Neural cell (in vitro differentiated cells): ENCODE measurements at regions not wholly inside any gene's neighbourhood (a gene's known extent, or its start where the extent isn't known, plus 50 kb on each side); places are given as distances from the start of the nearest gene placed in this dataset.

Experiments
- H2AFZ ChIP-seq: fragments of 200-600, 300-800 bp; sonication (generic), shearing (Covaris generic); 2 replicates; pipeline ENCODE4 v1.6.0; 2014; ENCODE audit warnings: low read depth, mild to moderate bottlenecking, antibody characterized with exemption, low read length, moderate library complexity
- H3F3A ChIP-seq: fragments of 200-600 bp; shearing (Covaris generic); 2 replicates; pipeline ENCODE4 v1.6.1; 2016; ENCODE audit warnings: mild to moderate bottlenecking, moderate library complexity, mixed read lengths, antibody characterized with exemption, low read length; ENCODE audit not compliant: insufficient read depth, poor library complexity, severe bottlenecking
- H3K27ac ChIP-seq: fragments of 200-600, 300-800 bp; sonication (generic), shearing (Covaris generic); 2 replicates; pipeline ENCODE4 v1.5.1; 2014; ENCODE audit warnings: mild to moderate bottlenecking, low read length, moderate library complexity
- H3K27me3 ChIP-seq: fragments of 300-800, 200-600 bp; sonication (generic), shearing (Covaris generic); 2 replicates; pipeline ENCODE4 v1.6.0; 2014; ENCODE audit warnings: mild to moderate bottlenecking, low read depth, low read length, moderate library complexity; ENCODE audit not compliant: insufficient read depth
- H3K36me3 ChIP-seq: fragments of 300-800, 200-600 bp; sonication (generic), shearing (Covaris generic); 2 replicates; pipeline ENCODE4 v1.5.1; 2014; ENCODE audit warnings: mild to moderate bottlenecking, antibody characterized with exemption, low read length, moderate library complexity; ENCODE audit not compliant: insufficient read depth
- H3K4me2 ChIP-seq: fragments of 300-800, 200-600 bp; sonication (generic), shearing (Covaris generic); 2 replicates; pipeline ENCODE4 v1.6.0; 2014; ENCODE audit warnings: mild to moderate bottlenecking, low read length
- H3K4me3 ChIP-seq: fragments of 300-800, 200-600 bp; sonication (generic), shearing (Covaris generic); 2 replicates; pipeline ENCODE4 v1.5.1; 2014; ENCODE audit warnings: mild to moderate bottlenecking, low read length, moderate library complexity
- H3K79me2 ChIP-seq: fragments of 200-600 bp; shearing (Covaris generic); replicated peaks from 2 replicates; pipeline ENCODE4 v1.6.0; 2014; ENCODE audit warnings: mild to moderate bottlenecking, low read length, moderate library complexity; ENCODE audit not compliant: insufficient read depth
- H3K9ac ChIP-seq: fragments of 300-800, 200-600 bp; sonication (generic), shearing (Covaris generic); 2 replicates; pipeline ENCODE4 v1.6.1; 2016; ENCODE audit warnings: mild to moderate bottlenecking, low read length, mixed read lengths
- H3K9me2 ChIP-seq: fragments of 200-600 bp; shearing (Covaris generic); 2 replicates; pipeline ENCODE4 v1.6.1; 2016; ENCODE audit warnings: mild to moderate bottlenecking, low read length, mixed read lengths; ENCODE audit not compliant: insufficient read depth
- H3K9me3 ChIP-seq: fragments of 200-600, 300-800 bp; sonication (generic), shearing (Covaris generic); 2 replicates; pipeline ENCODE4 v1.6.1; 2016; ENCODE audit warnings: mild to moderate bottlenecking, mixed run types, low read length, moderate library complexity, mixed read lengths
- H4K20me1 ChIP-seq: fragments of 200-600 bp; shearing (Covaris generic); 2 replicates; pipeline ENCODE4 v1.6.1; 2016; ENCODE audit warnings: mild to moderate bottlenecking, mixed run types; ENCODE audit not compliant: insufficient read depth
- CTCF ChIP-seq: fragments of 450-650 bp; IDR thresholded peaks from 2 replicates; pipeline ENCODE4 v1.5.1; 2014; ENCODE audit warnings: antibody characterized with exemption, mild to moderate bottlenecking, moderate library complexity; ENCODE audit not compliant: poor library complexity, severe bottlenecking
- EP300 ChIP-seq: fragments of 450-650 bp; conservative IDR thresholded peaks from 2 replicates; pipeline ENCODE4 v1.6.1; 2014; ENCODE audit warnings: antibody characterized with exemption, mild to moderate bottlenecking, moderate library complexity; ENCODE audit not compliant: poor library complexity, severe bottlenecking
- EZH2 ChIP-seq: fragments of 200-600, 300-800 bp; shearing (Covaris generic), sonication (generic); IDR thresholded peaks from 2 replicates; pipeline ENCODE4 v1.6.1; 2014; ENCODE audit warnings: antibody characterized with exemption, low read length, borderline replicate concordance, mild to moderate bottlenecking; ENCODE audit not compliant: insufficient read depth, poor library complexity, severe bottlenecking
- MXI1 ChIP-seq: fragments of 450-650 bp; conservative IDR thresholded peaks from 2 replicates; pipeline ENCODE4 v1.6.1; 2014; ENCODE audit warnings: antibody characterized with exemption, mild to moderate bottlenecking; ENCODE audit not compliant: poor library complexity, severe bottlenecking
- POLR2AphosphoS5 ChIP-seq: IDR thresholded peaks from 2 replicates; pipeline ENCODE4 v1.6.1; 2012
- RAD21 ChIP-seq: fragments of 450-650 bp; conservative IDR thresholded peaks from 2 replicates; pipeline ENCODE4 v1.6.1; 2014; ENCODE audit warnings: antibody characterized with exemption, mild to moderate bottlenecking, moderate library complexity
- SMC3 ChIP-seq: fragments of 450-650 bp; conservative IDR thresholded peaks from 2 replicates; pipeline ENCODE4 v1.6.1; 2014; ENCODE audit warnings: antibody characterized with exemption, mild to moderate bottlenecking, moderate library complexity; ENCODE audit not compliant: poor library complexity
- TAF1 ChIP-seq: IDR thresholded peaks from 2 replicates; pipeline ENCODE4 v1.6.1; 2012; ENCODE audit warnings: low read depth
- TF ChIP-seq, protein P1 (sequence below): IDR thresholded peaks from 2 replicates; pipeline ENCODE4 v1.6.1; 2012; ENCODE audit warnings: borderline replicate concordance

- H3K27me3 ChIP-seq = no peaks in the 10 kb centered on the region
- no peak overlapping the region for H3K9ac ChIP-seq
- no peaks in the 10 kb centered on the region for H3K79me2 ChIP-seq
- H3K27ac ChIP-seq = no peak overlapping the region
- no peak overlapping the region for H2AFZ ChIP-seq
- H3K4me3 ChIP-seq = no peak overlapping the region
- no peaks in the 10 kb centered on the region for H4K20me1 ChIP-seq
- no peaks in the 10 kb centered on the region for H3K36me3 ChIP-seq
- TF ChIP-seq EZH2 (no peak), MXI1 (no peak), EP300 (no peak), SMC3 (no peak), TAF1 (no peak), RAD21 (no peak), POLR2AphosphoS5 (no peak), CTCF (no peak)
- TF ChIP-seq, protein P1, sequence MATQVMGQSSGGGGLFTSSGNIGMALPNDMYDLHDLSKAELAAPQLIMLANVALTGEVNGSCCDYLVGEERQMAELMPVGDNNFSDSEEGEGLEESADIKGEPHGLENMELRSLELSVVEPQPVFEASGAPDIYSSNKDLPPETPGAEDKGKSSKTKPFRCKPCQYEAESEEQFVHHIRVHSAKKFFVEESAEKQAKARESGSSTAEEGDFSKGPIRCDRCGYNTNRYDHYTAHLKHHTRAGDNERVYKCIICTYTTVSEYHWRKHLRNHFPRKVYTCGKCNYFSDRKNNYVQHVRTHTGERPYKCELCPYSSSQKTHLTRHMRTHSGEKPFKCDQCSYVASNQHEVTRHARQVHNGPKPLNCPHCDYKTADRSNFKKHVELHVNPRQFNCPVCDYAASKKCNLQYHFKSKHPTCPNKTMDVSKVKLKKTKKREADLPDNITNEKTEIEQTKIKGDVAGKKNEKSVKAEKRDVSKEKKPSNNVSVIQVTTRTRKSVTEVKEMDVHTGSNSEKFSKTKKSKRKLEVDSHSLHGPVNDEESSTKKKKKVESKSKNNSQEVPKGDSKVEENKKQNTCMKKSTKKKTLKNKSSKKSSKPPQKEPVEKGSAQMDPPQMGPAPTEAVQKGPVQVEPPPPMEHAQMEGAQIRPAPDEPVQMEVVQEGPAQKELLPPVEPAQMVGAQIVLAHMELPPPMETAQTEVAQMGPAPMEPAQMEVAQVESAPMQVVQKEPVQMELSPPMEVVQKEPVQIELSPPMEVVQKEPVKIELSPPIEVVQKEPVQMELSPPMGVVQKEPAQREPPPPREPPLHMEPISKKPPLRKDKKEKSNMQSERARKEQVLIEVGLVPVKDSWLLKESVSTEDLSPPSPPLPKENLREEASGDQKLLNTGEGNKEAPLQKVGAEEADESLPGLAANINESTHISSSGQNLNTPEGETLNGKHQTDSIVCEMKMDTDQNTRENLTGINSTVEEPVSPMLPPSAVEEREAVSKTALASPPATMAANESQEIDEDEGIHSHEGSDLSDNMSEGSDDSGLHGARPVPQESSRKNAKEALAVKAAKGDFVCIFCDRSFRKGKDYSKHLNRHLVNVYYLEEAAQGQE = no peak
- no peaks in the 10 kb centered on the region for H3F3A ChIP-seq
- H3K9me2 ChIP-seq = no peaks in the 10 kb centered on the region
- H3K9me3 ChIP-seq = no peaks in the 10 kb centered on the region
- H3K4me2 ChIP-seq = no peak overlapping the region
Observed at GRCh38 chr19:30130356-30131122, 188.5 kb downstream of the URI1 start.

GRCh38 chr19:30131246-30131645 lies 189.2 kb downstream of the URI1 start:
- no peaks in the 10 kb centered on the region for H4K20me1 ChIP-seq
- H3K27me3 ChIP-seq = no peaks in the 10 kb centered on the region
- H3K4me3 ChIP-seq = no peak overlapping the region
- no peaks in the 10 kb centered on the region for H3K9me3 ChIP-seq
- no peaks in the 10 kb centered on the region for H3K9me2 ChIP-seq
- H3K79me2 ChIP-seq = no peaks in the 10 kb centered on the region
- TF ChIP-seq, protein P1 = no peak
- no peak for TF ChIP-seq POLR2AphosphoS5
- TF ChIP-seq CTCF = no peak
- no peak for TF ChIP-seq SMC3
- no peak for TF ChIP-seq MXI1
- H3K4me2 ChIP-seq = no peak overlapping the region
- H2AFZ ChIP-seq = no peak overlapping the region
- H3F3A ChIP-seq = no peaks in the 10 kb centered on the region
- H3K27ac ChIP-seq = no peak overlapping the region
- H3K36me3 ChIP-seq = no peaks in the 10 kb centered on the region
- no peak overlapping the region for H3K9ac ChIP-seq
